ENCODE measurements at regions not wholly inside any gene's neighbourhood (a gene's known extent, or its start where the extent isn't known, plus 50 kb on each side); places are given as distances from the start of the nearest gene placed in this dataset.

DNA sequence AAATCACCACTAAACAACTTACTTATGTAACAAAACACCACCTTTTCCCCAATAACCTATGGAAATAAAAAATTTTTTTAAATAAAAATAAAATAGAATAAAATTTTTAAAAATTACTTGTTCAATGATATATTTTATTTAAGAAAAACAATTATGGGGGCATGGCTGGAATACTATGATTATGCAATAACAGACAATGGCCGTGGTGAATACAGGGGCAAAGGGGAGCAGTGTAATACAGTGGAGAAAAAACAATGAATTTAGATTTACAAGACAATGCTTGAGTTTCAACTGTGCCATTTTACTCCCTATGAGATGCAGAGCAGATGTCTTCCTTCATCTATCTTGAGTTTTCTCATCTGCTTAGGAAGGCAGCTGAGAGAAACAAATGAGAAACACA lies 72.9 kb downstream of the BLTP3B start:
- peaks cover 8% of the 10 kb centered on the region; the same call in 1 of the 2 replicates for H3K9me3 ChIP-seq
- CTCF ChIA-PET: no interaction called here
- intact Hi-C loops (cut with micrococcal nuclease; ENCODE audit: unreplicated experiment): no loop called here

DNA sequence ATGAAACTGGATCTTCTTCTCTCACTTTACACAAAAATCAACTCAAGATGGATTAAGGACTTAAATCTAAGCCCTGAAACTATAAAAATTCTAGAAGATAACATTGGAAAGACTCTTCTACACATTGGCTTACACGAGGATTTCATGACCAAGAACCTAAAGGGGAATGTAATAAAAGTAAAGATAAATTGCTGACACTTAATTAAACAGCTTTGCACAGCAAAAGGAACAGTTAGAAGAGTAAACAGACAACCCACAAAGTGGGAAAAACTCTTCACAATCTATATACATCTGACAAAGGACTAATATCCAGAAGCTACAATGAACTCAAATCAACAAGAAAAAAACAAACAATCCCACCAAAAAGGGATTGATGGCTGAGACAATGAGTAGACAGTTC lies 74.4 kb downstream of the BLTP3B start:
- CTCF ChIA-PET: no interaction called here
- intact Hi-C loops (cut with micrococcal nuclease; ENCODE audit: unreplicated experiment): no loop called here
- TF ChIP-seq, protein P1, sequence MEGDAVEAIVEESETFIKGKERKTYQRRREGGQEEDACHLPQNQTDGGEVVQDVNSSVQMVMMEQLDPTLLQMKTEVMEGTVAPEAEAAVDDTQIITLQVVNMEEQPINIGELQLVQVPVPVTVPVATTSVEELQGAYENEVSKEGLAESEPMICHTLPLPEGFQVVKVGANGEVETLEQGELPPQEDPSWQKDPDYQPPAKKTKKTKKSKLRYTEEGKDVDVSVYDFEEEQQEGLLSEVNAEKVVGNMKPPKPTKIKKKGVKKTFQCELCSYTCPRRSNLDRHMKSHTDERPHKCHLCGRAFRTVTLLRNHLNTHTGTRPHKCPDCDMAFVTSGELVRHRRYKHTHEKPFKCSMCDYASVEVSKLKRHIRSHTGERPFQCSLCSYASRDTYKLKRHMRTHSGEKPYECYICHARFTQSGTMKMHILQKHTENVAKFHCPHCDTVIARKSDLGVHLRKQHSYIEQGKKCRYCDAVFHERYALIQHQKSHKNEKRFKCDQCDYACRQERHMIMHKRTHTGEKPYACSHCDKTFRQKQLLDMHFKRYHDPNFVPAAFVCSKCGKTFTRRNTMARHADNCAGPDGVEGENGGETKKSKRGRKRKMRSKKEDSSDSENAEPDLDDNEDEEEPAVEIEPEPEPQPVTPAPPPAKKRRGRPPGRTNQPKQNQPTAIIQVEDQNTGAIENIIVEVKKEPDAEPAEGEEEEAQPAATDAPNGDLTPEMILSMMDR (IDR thresholded peaks at IDR 0.05; ENCODE audit: insufficient read depth in 1 of 2, low read depth in 1 of 2, low read length in 1 of 2, severe bottlenecking in 1 of 2, unreplicated experiment in 1 of 2): no peak
- H3K36me3 Mint-ChIP-seq (ENCODE audit: insufficient read depth, unreplicated experiment): peaks cover 54% of the 10 kb centered on the region
- H3K27me3 Mint-ChIP-seq (ENCODE audit: insufficient read depth, unreplicated experiment): no peaks in the 10 kb centered on the region
- peaks cover 8% of the 10 kb centered on the region; the same call in 1 of the 2 replicates for H3K9me3 ChIP-seq
- BruUV-seq (replicated peaks): no TSS peak
- no peaks in the 10 kb centered on the region; the same call in 1 of the 2 replicates for H3K36me3 ChIP-seq (ENCODE audit: control insufficient read depth, insufficient read depth, low read length)
- no peaks in the 10 kb centered on the region for H3K27me3 ChIP-seq (replicated peaks; ENCODE audit: control insufficient read depth, insufficient read depth, low read length)
- H3K4me3 Mint-ChIP-seq (ENCODE audit: unreplicated experiment): no peak overlapping the region
- POLR2A ChIA-PET: no interaction called here
- DNase-seq: no peak
- H3K4me1 Mint-ChIP-seq (ENCODE audit: low read depth, unreplicated experiment): peaks cover 14% of the 10 kb centered on the region
- H3K4me3 ChIP-seq (ENCODE audit: low read depth, low read length): no peak overlapping the region
- H3K27ac Mint-ChIP-seq (ENCODE audit: unreplicated experiment): no peak overlapping the region
- no peaks in the 10 kb centered on the region for H3K4me1 ChIP-seq
- peaks cover 34% of the 10 kb centered on the region for H3K9me3 Mint-ChIP-seq (ENCODE audit: unreplicated experiment)

More for the DNA sequence above, 72.9 kb downstream of the BLTP3B start:
- no TSS peak for BruUV-seq (replicated peaks)
- Histone ChIP-seq H3K4me3 (ENCODE audit: low read depth, low read length) (no peak overlapping the region), H3K27me3 (replicated peaks; ENCODE audit: control insufficient read depth, insufficient read depth, low read length) (no peaks in the 10 kb centered on the region), H3K36me3 (ENCODE audit: control insufficient read depth, insufficient read depth, low read length) (no peaks in the 10 kb centered on the region; the same call in 1 of the 2 replicates), H3K4me1 (no peaks in the 10 kb centered on the region)
- POLR2A ChIA-PET: no interaction called here
- no peak for DNase-seq
- TF ChIP-seq, protein P1 (IDR thresholded peaks at IDR 0.05; ENCODE audit: insufficient read depth in 1 of 2, low read depth in 1 of 2, low read length in 1 of 2, severe bottlenecking in 1 of 2, unreplicated experiment in 1 of 2): no peak
- Mint-ChIP-seq H3K9me3 (ENCODE audit: unreplicated experiment) (peaks cover 34% of the 10 kb centered on the region), H3K27me3 (ENCODE audit: insufficient read depth, unreplicated experiment) (no peaks in the 10 kb centered on the region), H3K36me3 (ENCODE audit: insufficient read depth, unreplicated experiment) (peaks cover 42% of the 10 kb centered on the region), H3K4me1 (ENCODE audit: low read depth, unreplicated experiment) (peaks cover under 1% of the 10 kb centered on the region), H3K4me3 (ENCODE audit: unreplicated experiment) (no peak overlapping the region), H3K27ac (ENCODE audit: unreplicated experiment) (no peak overlapping the region)

DNA sequence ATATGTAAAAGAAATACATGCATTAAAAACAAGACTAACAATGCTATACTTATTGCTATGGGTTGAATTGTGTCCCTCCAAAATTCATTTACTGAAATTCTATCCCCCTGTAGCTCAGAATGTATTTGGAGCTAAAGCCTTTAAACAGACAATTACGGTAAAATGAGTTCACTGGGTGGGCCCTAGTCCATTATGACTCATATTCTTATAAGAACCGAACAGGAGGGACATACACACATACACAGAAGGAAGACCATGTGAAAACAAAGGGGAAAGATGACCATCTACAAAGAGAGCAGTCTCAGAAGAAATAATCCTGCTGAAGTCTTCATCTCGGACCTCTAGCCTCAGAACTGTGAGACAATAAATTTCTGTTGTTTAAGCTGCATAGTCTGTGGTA lies 77.1 kb upstream of the ANKS1B start:
- H3K4me3 Mint-ChIP-seq (ENCODE audit: unreplicated experiment): no peak overlapping the region
- Histone ChIP-seq H3K4me3 (ENCODE audit: low read depth, low read length) (no peak overlapping the region), H3K27me3 (replicated peaks; ENCODE audit: control insufficient read depth, insufficient read depth, low read length) (no peaks in the 10 kb centered on the region), H3K4me1 (no peaks in the 10 kb centered on the region), H3K36me3 (ENCODE audit: control insufficient read depth, insufficient read depth, low read length) (no peaks in the 10 kb centered on the region; the same call in 1 of the 2 replicates), H3K9me3 (peaks cover 5% of the 10 kb centered on the region; the same call in 1 of the 2 replicates)
- peaks cover 13% of the 10 kb centered on the region for H3K9me3 Mint-ChIP-seq (ENCODE audit: unreplicated experiment)
- peaks cover 14% of the 10 kb centered on the region for H3K4me1 Mint-ChIP-seq (ENCODE audit: low read depth, unreplicated experiment)
- no peaks in the 10 kb centered on the region for H3K27me3 Mint-ChIP-seq (ENCODE audit: insufficient read depth, unreplicated experiment)
- ChIA-PET CTCF (no interaction called here), POLR2A (no interaction called here)
- no peak overlapping the region for H3K27ac Mint-ChIP-seq (ENCODE audit: unreplicated experiment)
- intact Hi-C loops (cut with micrococcal nuclease; ENCODE audit: unreplicated experiment): no loop called here
- no peak for DNase-seq
- TF ChIP-seq, protein P1 (IDR thresholded peaks at IDR 0.05; ENCODE audit: insufficient read depth in 1 of 2, low read depth in 1 of 2, low read length in 1 of 2, severe bottlenecking in 1 of 2, unreplicated experiment in 1 of 2): no peak
- BruUV-seq (replicated peaks): no TSS peak
- H3K36me3 Mint-ChIP-seq (ENCODE audit: insufficient read depth, unreplicated experiment): peaks cover 40% of the 10 kb centered on the region
